ENCODE measurements at regions not wholly inside any gene's neighbourhood (a gene's known extent, or its start where the extent isn't known, plus 50 kb on each side); places are given as distances from the start of the nearest gene placed in this dataset.

GRCh38 chr13:37290716-37291505 is 185.4 kb upstream of the CSNK1A1L start:
- TF ChIP-seq CTCF (IDR thresholded peaks at IDR 0.05) (no peak), POLR2A (IDR thresholded peaks at IDR 0.05) (no peak), POLR2AphosphoS5 (IDR thresholded peaks at IDR 0.05) (no peak)
